GM10266 (cell line): ENCODE measurements at regions not wholly inside any gene's neighbourhood (a gene's known extent, or its start where the extent isn't known, plus 50 kb on each side); places are given as distances from the start of the nearest gene placed in this dataset.
"Not testable (repeated sequence)": the region's sequence is repeated elsewhere in the genome, so short reads cannot be mapped to it uniquely, and the experiment has no call there.

ENCODE experiments used
- DNase-seq: peaks from one replicate; pipeline ENCODE4 v3.0.0; 2012; ENCODE audit errors: extremely low spot score
- TF ChIP-seq, protein P1 (sequence below): IDR thresholded peaks from 2 replicates; pipeline ENCODE4 v1.5.1; 2012; ENCODE audit warnings: mild to moderate bottlenecking, low read depth; ENCODE audit not compliant: control insufficient read depth, insufficient read depth; ENCODE audit errors: missing control alignments

GRCh38 chr7:153110606-153111005 is 351.1 kb downstream of the ACTR3B start:
- TF ChIP-seq, protein P1, sequence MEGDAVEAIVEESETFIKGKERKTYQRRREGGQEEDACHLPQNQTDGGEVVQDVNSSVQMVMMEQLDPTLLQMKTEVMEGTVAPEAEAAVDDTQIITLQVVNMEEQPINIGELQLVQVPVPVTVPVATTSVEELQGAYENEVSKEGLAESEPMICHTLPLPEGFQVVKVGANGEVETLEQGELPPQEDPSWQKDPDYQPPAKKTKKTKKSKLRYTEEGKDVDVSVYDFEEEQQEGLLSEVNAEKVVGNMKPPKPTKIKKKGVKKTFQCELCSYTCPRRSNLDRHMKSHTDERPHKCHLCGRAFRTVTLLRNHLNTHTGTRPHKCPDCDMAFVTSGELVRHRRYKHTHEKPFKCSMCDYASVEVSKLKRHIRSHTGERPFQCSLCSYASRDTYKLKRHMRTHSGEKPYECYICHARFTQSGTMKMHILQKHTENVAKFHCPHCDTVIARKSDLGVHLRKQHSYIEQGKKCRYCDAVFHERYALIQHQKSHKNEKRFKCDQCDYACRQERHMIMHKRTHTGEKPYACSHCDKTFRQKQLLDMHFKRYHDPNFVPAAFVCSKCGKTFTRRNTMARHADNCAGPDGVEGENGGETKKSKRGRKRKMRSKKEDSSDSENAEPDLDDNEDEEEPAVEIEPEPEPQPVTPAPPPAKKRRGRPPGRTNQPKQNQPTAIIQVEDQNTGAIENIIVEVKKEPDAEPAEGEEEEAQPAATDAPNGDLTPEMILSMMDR: no peak
- no peak for DNase-seq

DNA sequence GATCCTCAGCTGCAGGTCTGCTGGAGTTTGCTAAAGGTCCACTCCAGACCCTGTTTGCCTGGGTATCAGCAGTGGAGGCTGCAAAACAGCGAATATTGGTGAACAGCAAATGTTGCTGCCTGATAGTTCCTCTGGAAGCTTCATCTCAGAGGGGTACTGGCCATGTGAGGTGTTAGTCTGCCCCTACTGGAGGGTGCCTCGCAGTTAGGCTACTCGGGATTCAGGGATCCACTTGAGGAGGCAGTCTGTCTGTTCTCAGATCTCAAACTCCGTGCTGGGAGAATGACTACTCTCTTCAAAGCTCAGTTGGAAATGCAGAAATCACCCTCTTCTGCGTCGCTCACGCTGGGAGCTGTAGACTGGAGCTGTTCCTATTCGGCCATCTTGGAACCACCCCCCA is 362.7 kb downstream of the ACTR3B start:
- DNase-seq: not testable (repeated sequence)

DNA sequence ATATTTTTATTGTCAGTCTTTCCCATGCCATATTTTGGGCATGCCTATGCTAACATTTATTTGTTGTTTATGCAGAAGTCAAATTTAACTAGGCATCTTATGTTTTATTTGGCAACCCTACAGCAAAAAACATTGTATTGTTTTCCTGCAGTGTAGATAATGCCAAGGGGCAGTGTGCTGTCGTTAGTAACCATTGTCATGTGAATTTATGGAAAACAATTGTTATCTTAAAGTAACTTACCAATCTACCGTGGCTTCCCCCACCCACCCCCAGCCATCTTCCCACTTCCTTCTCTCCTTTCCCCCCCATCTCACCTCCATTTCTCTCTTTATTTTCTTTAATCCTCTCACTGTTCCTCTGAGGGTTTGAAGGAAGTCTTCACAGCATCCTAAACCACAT is 370.5 kb downstream of the ACTR3B start:
- TF ChIP-seq, protein P1: no peak
- no peak for DNase-seq

- DNase-seq: no peak
- TF ChIP-seq, protein P1: no peak
These were observed 392.2 kb downstream of the ACTR3B start for GRCh38 chr7:153151766-153152165.

- TF ChIP-seq, protein P1: no peak
- DNase-seq: no peak
These were observed 393.4 kb downstream of the ACTR3B start for GRCh38 chr7:153152801-153153422.

DNA sequence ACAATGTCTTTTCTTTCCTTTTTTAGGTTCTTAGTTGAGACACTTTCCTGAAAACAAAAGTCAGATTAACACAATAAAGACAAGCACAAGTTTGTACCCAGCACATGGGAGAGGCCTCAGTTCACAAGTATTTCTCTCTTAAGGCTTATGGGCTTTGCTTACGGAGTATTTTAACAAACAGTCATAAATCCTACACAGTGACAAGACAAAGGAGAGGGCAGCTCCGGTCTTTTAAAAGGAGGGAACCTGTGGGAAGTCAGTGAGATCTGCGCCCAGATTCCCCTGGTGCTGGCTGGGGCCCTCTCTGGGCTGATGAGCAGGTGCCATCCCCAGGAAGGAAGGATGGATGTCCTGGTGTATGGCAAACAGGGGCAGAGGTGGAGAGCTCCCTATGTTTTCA is 398.6 kb downstream of the ACTR3B start:
- DNase-seq: no peak
- TF ChIP-seq, protein P1: no peak

GRCh38 chr7:153170287-153170686 is 410.7 kb downstream of the ACTR3B start:
- TF ChIP-seq, protein P1: no peak
- DNase-seq: no peak

DNA sequence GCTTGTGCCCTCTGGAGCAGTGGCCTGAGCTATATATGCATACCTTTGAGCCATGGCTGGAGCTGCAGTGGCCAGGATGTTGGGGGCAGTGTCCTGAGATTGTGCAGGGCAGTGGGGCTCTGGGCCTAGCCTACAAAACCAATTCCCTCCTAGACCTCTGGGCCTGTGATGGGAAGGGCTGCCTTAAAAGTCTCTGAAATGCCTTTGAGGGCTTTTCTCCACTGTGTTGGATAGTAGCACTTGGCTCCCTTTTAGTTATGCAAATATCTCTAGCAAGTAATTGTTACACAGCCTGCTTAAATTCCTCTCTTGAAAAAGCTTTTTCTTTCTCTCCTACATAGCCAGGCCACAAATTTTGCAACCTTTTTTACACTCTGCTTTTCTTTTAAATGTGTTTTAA is 426.4 kb downstream of the ACTR3B start:
- TF ChIP-seq, protein P1: no peak
- no peak for DNase-seq
